ENCODE measurements at regions not wholly inside any gene's neighbourhood (a gene's known extent, or its start where the extent isn't known, plus 50 kb on each side); places are given as distances from the start of the nearest gene placed in this dataset.

DNA sequence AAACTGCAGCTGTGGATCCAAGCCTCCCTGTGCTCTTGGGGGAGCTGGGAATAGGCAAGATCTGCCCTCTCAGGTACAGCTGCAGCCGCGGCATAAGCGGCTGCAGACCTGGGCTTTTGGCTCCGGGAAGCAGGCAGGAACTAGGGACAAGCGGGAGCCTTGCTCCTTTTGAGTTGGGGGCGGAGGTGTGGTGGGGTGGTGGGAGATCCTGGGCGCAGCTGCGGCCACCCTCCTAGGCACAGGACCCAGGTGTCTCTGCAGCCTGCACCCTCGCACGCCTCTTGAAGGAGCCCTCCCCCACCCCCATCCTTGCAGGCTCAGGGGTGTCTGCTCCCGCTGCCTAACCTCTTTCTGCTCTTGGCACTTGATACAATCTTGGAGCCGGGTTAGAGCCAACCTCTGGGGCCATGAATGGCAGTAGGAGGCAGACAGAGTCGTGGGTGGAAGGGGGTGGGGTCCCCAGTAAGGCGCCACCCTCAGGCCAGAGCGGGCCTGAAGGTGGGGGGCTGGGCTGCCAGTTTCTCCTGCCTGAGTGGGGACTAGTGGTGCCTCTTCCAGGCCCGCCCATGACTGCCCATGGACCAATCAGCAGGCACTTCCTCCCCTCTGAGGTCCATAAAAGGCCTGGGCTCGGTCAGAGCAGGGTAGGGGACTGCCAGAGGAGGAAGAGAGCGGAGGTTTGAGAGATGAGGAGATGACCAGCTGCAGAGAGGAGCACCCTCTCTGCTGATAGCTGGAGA is 267.6 kb upstream of the TNC start:
- TF ChIP-seq, protein P1, sequence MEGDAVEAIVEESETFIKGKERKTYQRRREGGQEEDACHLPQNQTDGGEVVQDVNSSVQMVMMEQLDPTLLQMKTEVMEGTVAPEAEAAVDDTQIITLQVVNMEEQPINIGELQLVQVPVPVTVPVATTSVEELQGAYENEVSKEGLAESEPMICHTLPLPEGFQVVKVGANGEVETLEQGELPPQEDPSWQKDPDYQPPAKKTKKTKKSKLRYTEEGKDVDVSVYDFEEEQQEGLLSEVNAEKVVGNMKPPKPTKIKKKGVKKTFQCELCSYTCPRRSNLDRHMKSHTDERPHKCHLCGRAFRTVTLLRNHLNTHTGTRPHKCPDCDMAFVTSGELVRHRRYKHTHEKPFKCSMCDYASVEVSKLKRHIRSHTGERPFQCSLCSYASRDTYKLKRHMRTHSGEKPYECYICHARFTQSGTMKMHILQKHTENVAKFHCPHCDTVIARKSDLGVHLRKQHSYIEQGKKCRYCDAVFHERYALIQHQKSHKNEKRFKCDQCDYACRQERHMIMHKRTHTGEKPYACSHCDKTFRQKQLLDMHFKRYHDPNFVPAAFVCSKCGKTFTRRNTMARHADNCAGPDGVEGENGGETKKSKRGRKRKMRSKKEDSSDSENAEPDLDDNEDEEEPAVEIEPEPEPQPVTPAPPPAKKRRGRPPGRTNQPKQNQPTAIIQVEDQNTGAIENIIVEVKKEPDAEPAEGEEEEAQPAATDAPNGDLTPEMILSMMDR (IDR thresholded peaks at IDR 0.05): no peak
- TF ChIP-seq, protein P2, sequence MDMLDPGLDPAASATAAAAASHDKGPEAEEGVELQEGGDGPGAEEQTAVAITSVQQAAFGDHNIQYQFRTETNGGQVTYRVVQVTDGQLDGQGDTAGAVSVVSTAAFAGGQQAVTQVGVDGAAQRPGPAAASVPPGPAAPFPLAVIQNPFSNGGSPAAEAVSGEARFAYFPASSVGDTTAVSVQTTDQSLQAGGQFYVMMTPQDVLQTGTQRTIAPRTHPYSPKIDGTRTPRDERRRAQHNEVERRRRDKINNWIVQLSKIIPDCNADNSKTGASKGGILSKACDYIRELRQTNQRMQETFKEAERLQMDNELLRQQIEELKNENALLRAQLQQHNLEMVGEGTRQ (IDR thresholded peaks at IDR 0.05): no peak
- TF ChIP-seq POLR2A (IDR thresholded peaks at IDR 0.05; ENCODE audit: low read length) (no peak), EP300 (IDR thresholded peaks at IDR 0.05) (no peak), RFX5 (IDR thresholded peaks at IDR 0.05) (no peak), GATA3 (IDR thresholded peaks at IDR 0.05; ENCODE audit: borderline replicate concordance) (no peak), MAZ (IDR thresholded peaks at IDR 0.05; ENCODE audit: borderline replicate concordance, low read depth, low read length) (no peak), KDM5A (IDR thresholded peaks at IDR 0.05) (no peak)
